Limb (tissue), 2 donors: ENCODE measurements at regions not wholly inside any gene's neighbourhood (a gene's known extent, or its start where the extent isn't known, plus 50 kb on each side); places are given as distances from the start of the nearest gene placed in this dataset.
A peak's percentile ranks its signal among the peaks of the same experiment; 100 is the strongest.
"Not testable (repeated sequence)": the region's sequence is repeated elsewhere in the genome, so short reads cannot be mapped to it uniquely, and the experiment has no call there.

Experiments
- DNase-seq, 2 donors: peaks; one replicate each; pipeline ENCODE4 v3.0.0-alpha.2; 2016; ENCODE audit errors: extremely low spot score in 2 of 2

DNA sequence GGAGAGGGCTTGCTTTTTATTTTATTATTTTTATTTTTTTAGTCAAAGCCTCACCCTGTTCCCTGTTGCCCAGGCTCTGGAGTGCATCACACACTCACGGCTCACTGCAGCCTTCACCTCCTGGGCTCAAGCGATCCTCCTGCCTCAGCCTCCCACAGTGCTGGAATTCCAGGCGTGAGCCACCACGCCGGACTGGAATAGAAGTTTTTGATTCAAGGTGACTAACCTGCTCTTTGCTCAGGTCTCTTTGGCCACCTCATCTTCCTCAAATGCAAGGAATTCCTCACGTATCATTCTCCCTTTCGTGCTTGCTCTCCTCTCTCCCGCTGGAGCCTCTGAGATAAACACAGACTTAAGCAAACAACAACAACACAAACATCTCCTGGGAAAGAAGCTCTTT is 636.8 kb downstream of the ADCYAP1 start:
- no peak for DNase-seq

DNA sequence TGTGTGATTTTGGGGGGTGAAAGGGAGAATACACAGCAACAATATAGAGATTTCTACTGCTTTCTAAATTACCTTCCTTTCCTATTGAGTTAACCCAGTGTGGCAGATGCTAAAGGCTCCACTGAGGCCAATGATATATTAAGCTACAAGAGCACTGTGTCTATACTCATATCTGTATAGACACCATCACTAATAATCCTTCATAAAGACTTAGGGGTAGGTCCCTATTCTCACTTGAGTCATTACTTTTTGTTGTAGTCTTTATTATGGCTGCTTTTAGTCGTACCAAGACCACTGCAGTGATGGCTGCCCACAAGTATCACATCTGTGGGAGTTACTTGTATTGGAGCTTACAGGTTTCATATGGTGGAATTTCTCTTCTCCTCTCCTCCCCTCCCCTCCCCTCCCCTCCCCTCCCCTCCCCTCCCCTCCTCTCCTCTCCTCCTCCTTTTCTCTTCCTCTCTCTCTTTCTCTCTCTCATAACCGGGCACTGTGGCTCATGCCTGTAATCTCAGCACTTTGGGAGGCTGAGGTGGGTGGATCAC is 637.6 kb downstream of the ADCYAP1 start:
- DNase-seq = no peak

DNA sequence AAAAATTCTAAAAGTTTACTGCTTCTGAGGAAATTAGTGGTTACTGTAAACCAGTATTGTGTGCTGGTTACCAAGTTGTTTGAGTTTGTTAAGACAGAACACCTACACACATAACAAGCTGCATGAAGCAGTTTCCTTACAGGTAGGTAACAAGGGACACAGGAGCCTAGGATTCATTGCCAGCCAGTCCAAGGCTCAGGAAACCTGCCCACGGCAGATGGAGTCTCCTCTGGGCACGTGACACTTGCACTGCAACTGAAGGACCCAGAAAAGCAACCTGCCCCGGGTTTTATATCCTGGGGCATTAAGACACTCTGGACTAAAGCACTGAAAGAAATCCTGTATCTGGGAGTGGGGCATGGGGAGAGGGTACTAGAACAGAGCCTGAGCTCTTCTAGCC is 639.3 kb downstream of the ADCYAP1 start:
- no peak for DNase-seq

DNA sequence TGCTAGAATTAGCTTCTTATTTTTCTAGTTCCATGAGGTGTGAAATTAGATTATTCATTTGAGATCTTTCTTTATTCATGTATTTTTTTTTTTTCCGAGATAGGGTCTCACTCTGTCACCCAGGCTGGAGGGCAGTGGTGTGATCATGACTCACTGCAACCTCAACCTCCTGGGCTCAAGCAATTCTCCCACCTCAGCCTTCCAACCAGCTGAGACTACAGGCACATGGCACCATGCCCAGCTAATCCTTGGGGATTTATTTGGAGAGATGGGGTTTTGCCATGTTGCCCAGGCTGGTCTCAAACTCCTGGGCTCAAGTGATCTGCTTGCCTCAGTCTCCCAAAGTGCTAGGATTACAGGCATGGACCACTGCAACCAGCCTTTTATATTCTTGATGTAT is 653.0 kb downstream of the ADCYAP1 start:
- DNase-seq = not testable (repeated sequence)

DNA sequence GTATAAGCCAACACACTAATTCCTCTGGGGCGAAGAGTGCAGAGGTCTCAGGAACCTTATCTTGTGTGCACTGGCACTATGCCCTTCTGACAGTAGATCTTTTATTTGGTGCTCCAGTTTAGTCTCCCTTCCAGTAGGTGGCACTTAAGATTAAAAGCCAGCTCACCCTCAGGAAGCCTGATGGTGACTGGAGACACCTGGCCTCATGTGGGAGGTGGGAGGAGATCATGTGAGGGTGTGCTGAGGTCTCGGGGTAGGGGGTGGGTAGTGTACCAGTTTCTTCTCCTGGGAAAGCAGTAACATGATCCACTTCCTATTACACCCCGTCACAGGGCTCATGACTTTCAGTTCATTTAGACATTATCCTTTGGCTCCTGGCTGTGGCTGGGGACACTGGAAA is 654.9 kb downstream of the ADCYAP1 start:
- DNase-seq = no peak

DNA sequence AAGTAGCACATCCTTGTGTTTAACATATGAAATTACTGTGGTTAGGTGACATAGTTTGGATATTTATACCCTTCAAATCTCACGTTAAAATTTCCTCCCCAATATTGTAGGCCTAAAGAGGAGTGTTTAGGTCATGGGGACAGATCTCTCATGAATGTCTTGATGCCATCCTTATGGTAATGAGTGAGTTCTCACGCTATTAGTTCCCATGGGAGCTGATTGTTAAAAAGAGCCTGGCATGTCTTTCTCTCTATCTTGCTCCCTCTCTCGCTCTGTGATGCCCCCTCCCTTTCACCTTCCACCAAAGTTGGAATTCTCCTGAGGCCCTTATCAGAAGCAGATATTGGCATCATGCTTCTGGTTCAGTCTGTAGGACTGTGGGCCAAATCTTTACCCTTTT is 660.1 kb downstream of the ADCYAP1 start:
- DNase-seq = no peak

DNA sequence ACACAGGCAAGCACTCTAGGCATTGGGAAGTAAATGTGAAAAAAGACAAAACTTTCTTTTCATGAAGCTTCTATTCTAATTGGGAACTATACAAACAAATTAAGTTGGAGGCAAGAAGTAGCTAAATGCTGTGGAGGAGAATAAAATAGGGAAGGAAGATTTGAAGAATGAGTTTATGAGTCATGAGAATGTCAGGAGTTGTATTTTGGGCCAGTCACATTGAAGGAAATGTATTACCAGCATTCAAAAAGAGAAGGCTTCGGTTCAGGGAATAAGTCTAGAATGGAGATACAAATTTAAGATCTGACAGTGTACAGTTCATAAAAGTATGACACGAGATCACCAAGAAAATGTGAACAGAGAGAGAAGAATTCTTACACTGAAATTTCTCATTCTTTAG is 666.5 kb downstream of the ADCYAP1 start:
- no peak for DNase-seq

DNA sequence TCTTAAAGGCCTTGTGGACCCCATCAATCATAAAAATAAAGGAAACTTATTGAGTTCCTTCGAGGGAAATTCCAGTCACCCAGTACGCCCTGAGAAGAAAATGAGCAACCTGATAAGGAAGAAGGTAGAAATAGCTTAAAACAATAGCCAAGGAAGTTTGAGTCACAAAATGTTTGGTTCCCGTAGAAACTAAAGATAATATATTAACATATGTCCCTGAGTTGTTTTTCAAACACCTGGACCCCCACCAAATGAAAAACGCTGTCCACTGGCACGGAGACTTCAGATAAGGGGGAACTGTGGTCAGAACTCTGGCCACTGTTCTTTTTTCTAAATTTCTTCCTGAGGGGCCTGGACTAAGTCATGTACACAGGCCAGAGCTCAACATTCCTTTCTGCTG is 669.1 kb downstream of the ADCYAP1 start:
- DNase-seq = no peak

DNA sequence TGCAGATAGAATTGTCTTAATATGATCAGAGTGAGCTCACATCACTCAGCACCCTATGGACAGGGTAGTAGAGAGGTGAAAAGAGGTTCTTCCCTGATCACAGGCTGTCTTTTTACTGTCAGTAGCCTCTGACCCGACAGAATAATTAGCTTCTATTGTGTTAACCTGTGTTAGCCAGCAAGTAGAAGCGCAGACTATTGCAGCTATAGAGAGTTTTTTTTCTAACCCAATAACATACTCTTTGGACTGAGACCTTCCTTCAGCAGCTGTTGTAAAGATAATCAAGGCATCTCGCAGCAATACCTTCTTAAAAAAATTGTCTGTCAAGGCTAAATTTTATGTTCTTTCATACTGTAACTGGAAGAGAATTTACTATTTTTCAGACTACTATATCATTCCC is 670.4 kb downstream of the ADCYAP1 start:
- DNase-seq = no peak

DNA sequence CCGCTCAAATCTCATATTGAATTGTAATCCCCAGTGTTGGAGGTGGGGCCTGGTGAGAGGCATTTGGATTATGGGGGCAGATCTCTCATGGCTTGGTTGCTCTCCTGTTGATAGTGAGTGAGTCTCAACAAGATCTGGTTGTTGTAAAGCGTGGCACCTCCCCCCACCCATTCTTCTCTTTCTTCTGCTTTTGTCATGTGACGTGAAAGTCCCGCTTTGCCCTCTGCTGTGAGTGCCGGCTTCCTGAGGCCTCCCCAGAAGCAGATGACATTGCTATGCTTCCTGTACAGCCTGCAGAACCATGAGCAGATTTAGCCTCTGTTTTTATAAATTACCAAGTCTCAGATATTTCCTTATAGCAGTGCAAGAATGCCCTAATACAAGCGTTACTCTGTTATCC is 673.8 kb downstream of the ADCYAP1 start:
- no peak for DNase-seq

DNA sequence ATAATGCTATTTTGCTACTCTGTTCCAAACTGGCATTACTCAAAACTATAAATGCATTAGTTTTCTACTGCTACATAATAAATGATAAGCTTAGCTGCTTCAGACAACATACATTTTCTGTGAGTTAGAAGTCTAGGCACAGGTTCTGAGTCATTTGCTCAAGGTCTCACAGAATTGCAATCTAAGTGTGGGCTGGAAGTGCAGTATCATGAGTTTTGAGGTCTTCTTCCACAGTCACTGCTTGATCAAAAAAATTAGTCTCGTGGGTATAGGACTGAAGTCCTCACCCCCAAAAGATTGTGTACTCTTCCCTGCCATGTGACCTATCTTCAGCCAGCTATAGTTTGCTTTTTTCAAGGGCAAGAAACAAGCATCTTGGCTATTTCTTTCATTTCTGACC is 676.9 kb downstream of the ADCYAP1 start:
- DNase-seq = no peak

DNA sequence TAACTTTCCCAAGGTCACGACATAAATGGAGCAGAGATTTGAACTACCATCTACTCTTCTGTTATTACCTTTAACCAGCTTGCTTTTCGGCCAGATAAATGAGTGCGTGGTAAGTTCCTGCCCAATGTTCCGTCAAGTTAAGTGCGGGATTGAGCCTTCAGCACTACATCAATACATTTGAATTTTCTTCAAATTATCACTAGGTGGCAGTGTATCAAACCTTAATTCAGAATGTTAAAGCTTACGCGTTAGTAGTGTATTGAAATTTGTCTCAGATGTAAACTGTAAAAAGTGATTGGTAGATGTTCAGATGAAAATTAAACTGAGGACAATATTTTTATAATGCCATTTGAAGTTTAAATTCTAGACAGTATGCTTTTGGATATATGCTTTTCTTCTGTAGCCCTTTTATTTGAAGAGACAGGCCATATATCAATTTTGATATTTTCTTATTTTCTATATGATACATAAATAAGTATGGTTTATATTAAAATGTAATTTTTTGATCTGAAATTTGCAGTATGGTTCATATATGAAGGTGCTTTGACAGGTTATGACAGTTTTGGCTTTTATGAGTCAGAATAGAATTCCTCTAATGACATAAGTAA is 681.3 kb downstream of the ADCYAP1 start:
- DNase-seq = peak in 1 of 2 donors; percentile 71

DNA sequence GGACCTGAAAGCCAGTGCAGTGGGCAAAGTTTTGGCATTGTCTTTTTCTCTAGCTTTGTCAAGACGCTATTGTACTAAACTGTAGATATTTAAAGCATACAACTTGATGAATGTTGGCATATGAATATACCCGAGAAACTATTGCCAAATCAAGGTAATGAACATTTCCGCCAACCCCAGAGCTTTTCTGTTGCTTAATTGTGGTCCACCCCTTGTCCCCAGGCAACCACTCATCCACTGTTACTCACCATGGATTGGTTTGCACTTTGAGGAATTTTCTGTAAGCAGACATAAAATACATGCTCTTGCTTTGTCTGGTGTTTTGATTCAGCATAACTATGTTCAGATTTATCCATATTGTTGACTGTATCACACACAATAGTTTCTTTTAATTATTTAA is 688.4 kb downstream of the ADCYAP1 start:
- no peak for DNase-seq

DNA sequence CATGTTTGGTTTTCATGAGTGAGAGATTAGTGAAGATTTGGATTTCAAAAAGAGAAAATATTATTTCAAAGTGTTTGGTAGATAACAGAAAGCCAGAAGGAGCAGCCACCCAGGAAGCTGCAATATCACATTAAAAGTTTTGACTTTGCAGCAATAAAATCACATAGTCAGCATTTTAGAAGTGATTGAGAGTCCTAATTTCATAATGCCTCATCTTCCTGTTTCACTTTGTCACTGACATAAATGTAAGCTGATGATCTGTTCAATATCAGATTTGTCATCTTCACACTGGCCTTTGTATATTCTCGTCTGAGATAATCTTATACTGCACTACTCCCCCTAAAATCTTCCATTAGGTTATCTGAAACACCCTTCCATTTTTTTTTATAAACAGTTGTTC is 690.5 kb downstream of the ADCYAP1 start:
- DNase-seq = no peak

DNA sequence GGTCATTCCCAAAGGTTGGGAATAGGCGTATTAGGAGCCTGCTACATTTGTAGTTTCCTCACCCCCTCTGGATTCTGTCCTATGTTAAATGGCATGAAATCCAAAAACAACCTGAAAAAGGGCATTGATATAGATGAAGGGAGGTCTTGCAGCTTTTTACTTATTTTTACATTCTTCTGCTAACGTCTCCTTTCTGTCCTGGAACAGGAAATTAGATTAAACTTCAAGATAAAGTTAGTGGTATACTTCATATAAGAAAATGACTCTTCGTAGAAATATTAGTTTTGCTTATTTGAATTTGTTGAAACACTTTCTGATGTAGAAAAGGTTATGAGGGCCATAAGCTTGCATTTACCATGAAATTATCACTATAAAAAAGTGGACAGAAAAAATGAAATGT is 694.5 kb downstream of the ADCYAP1 start:
- DNase-seq = no peak

DNA sequence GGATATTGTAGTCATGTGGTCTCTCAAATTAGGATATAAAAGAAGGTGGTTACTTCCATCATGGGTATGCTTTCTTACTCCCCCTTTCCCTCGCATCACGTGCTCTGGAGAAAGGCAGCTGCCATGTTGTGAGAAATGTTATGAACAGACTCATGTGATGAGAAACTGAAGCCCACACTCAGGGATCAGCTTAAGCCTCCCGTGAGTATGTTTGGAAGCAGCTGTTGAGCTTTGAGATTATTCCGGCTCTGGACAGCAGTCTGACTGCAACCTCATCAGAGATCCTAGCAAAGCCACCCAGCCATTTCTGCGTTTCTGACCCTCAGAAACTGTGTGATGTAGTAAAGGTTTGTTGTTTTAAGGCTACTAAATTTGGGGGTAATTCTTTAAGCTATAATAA is 700.1 kb downstream of the ADCYAP1 start:
- DNase-seq = peak in 1 of 2 donors; percentile 15

DNA sequence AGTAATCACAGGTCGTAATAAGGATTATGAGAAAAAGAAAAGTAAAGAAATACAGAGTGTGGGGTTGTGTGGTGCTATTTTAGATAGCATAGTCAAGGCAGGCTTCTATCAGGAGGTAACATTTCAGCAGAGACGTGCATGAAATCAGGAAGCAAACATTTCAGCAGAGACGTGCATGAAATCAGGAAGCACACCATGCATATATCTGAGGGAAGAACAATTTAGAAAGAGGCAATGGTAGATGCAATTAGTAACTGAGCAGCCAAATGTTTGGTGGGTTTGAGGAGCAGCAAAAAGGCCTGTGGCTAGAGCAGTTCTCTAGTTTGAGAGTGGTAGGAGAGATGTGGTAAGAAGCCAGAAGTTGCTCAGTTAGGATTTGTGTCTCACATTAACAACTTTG is 713.7 kb downstream of the ADCYAP1 start:
- no peak for DNase-seq

DNA sequence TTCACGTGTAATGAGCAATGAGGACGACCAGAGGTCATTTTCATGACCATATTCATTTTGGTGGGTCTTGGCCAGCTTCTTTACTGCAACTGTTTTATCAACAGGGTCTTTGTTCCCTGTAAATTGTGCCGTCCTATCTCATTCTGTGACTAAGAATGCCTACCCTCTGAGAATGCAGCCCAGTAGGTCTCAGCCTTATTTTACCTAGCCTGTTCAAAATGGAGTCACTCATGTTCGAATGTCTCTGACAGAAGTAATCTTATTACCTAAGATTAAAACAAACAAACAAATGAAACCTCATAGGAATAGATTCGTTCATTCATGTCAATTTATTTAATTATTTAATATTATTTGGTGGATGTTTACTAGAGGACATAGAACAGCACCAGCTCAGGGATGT is 714.8 kb downstream of the ADCYAP1 start:
- no peak for DNase-seq

DNA sequence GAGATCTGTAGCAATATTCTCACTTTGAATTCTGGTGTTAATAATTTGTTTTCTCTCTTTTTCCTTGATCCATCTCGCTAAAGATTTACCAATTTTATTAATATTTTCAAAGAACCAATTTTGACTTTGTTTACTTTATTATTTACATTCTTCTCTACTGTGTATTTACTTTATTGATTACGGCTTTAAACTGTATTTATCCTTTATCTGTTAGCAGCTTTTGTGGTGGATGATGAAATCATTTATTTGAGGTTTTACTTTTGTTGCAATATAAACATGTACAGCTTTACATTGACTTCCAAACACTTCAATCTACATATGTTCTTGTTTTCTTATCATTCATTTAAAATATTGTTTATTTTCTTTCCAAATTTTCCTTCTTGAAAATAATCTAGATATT is 719.9 kb downstream of the ADCYAP1 start:
- DNase-seq = no peak

DNA sequence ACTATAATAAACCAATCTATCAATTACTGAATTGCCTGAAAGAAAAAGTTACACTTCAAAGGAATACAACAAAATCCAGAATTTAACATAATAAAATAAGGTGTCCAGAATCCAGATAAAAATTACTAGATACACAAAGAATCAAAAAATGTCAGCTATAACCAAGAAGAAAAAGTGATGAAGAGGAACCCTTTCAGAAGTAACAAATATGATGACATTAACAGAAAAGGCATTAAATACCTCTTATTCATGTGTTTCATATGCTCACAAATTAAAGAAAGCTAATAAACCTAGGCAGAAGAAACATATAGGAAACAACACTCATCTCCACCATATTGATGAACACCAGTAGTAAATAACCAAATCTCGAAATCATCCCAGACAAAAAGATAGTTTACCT is 722.8 kb downstream of the ADCYAP1 start:
- DNase-seq = no peak

DNA sequence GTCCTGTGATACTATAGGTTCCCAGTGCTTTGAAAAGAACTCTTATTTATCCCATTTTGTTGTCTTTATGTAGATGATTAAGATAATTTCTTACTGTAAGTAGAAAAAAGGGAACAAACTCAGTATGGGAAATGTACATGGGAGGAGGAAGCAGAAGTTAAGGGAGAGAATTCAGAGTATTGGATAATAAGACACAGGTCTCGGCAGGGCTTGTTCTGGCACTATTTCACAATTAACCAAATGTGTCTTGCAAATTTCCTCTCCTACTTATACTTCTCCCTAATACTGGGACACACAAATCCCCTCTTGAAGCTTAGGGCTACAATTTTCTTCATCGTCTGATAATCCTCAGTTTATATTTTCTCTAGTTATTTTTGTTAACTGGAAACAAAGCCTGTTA is 744.0 kb downstream of the ADCYAP1 start:
- DNase-seq = no peak

DNA sequence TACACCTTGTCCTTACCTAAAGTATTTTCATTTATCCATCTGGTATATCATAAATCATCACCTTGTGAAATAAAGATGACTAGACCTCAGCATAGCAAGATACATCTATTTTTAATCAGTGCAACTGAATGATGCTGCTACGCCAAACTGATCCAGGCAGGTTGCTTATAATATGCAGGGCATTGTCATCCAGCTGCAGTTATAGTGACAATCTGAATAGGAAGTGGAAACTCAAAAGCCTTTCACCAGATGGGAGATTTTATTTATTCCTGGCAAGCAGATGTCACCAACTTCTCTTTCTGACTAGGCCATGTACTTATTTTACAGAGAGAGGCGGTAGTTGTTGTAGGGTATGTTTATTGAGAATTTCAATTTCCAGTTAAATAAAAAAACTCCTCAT is 747.3 kb downstream of the ADCYAP1 start:
- DNase-seq = no peak

DNA sequence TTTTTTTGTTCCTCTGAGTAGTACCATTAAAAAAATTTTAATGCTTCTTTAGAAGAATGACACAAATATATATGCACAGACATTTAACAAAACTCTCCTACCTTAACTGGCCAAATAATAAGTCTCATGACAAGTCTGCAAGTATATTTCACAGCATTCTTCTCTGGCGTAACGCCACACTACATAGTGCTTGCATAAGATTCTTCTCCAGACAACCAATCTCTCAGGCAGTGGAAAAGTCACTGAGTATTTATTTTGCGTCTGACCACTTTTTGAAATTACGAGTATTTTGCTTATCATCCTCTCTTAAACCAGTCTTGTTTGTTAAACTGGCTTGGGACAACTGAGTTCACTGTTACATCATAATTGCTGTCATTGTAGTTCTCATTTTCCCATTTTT is 749.2 kb downstream of the ADCYAP1 start:
- no peak for DNase-seq

DNA sequence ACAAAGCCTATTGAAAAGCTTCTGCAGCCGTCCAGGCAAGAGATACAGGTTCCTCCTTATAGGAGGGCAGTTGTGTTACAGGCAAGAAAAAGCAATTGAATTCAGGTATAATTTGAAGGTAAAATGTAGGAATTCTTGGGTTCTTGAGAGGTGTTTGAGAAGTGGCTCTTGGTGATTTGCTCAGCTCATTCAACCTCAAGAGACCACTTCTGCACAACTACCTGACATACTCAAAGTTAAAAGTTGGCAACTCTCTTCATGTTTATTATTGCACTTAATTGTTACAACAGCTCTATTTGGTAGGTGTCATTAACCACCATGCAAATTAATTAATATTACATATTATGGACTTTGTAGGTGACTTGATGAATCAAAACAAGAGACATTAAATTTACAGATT is 753.2 kb downstream of the ADCYAP1 start:
- no peak for DNase-seq
